ENCODE measurements at regions not wholly inside any gene's neighbourhood (a gene's known extent, or its start where the extent isn't known, plus 50 kb on each side); places are given as distances from the start of the nearest gene placed in this dataset.

DNA sequence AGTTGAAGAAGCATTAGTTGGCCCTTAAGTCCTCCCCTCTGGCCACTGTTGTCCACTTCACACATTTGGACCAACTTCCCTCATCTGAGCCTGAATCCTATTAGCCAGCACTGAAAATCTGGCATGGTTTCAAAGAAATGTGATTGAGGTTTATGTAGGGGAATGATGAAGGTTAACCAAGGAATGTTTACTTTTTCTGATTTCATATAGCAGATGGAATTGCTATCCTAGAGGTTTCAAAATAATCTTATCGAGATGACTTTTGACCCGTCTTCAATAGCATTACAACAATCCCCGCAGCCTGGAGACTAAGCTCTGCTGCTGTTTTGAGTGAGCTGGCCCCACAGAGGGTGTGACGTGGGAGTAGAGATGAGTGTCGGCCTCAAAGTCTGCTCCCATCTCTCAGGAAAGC lies 200.8 kb upstream of the IL12A start:
- WGBS: 57% methylated on average over 5 of the region's 5 CpGs
- intact Hi-C loops (cut with DNase I): no loop called here
- no peaks in the 10 kb centered on the region for H3K9me3 ChIP-seq
- H3K4me1 ChIP-seq (replicated peaks): no peaks in the 10 kb centered on the region
- TF ChIP-seq, protein P1, sequence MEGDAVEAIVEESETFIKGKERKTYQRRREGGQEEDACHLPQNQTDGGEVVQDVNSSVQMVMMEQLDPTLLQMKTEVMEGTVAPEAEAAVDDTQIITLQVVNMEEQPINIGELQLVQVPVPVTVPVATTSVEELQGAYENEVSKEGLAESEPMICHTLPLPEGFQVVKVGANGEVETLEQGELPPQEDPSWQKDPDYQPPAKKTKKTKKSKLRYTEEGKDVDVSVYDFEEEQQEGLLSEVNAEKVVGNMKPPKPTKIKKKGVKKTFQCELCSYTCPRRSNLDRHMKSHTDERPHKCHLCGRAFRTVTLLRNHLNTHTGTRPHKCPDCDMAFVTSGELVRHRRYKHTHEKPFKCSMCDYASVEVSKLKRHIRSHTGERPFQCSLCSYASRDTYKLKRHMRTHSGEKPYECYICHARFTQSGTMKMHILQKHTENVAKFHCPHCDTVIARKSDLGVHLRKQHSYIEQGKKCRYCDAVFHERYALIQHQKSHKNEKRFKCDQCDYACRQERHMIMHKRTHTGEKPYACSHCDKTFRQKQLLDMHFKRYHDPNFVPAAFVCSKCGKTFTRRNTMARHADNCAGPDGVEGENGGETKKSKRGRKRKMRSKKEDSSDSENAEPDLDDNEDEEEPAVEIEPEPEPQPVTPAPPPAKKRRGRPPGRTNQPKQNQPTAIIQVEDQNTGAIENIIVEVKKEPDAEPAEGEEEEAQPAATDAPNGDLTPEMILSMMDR (IDR thresholded peaks at IDR 0.05): no peak
- no peak for TF ChIP-seq POLR2AphosphoS5 (IDR thresholded peaks at IDR 0.05)
- no peak overlapping the region for H3K4me3 ChIP-seq
- peak overlapping the region in 1 of 2 donors; percentile 5 for H3K27ac ChIP-seq
- DNase-seq (ENCODE audit: low spot score): no peak
- H3K27me3 ChIP-seq (replicated peaks; ENCODE audit: insufficient read depth): no peaks in the 10 kb centered on the region
- no peaks in the 10 kb centered on the region for H3K36me3 ChIP-seq

DNA sequence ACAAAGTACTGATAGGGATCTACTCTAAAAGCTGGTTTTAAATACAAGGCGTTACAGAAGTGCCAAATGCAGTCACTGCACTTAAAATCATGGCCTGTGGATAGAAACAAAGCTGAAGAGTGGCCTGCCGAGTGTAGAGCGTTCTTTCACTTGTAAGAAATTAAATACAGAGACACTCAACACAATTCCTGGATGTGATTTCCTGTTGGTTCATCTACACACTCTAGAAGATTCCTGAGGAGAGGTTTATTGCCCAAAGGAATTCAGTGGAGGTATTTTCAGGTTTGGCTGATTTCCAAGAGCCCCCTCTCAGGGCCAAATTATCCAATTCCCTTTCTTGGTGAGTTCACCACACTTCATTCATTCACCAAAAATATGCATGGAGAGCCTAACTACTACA lies 200.3 kb upstream of the IL12A start:
- TF ChIP-seq, protein P1 (IDR thresholded peaks at IDR 0.05): no peak
- no peak for TF ChIP-seq POLR2A (IDR thresholded peaks at IDR 0.05)
- no peak for TF ChIP-seq POLR2AphosphoS5 (IDR thresholded peaks at IDR 0.05)
- H3K4me1 ChIP-seq (replicated peaks): no peaks in the 10 kb centered on the region
- H3K27me3 ChIP-seq (replicated peaks; ENCODE audit: insufficient read depth): no peaks in the 10 kb centered on the region
- H3K36me3 ChIP-seq: no peaks in the 10 kb centered on the region
- no peaks in the 10 kb centered on the region for H3K9me3 ChIP-seq
- DNase-seq (ENCODE audit: low spot score): no peak
- no peak overlapping the region for H3K4me3 ChIP-seq
- intact Hi-C loops (cut with DNase I): no loop called here
- peak overlapping the region in 1 of 2 donors; percentile 5 for H3K27ac ChIP-seq
- 28% methylated on average over 3 of the region's 3 CpGs for whole genome bisulfite sequencing

DNA sequence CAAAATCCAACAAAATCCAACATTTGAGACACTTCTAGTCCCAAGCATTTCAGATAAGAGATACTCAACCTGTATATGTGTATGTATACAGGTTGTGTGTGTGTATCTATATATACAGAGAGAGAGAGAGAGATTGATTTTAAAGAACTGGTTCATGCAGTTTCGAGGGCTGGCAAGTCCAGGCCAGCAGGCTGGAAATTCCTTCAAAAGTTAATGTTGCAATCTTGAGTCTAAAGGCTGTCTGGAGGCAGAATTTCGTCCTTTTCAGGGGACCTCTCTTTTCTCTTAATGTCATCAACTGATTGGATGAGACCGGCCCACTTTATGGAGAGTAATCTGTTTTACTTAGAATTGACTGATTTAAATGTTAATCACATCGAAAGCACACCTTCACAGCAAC lies 199.6 kb upstream of the IL12A start:
- Histone ChIP-seq H3K27ac (peak overlapping the region in 1 of 2 donors; percentile 9), H3K4me1 (replicated peaks) (no peaks in the 10 kb centered on the region), H3K27me3 (replicated peaks; ENCODE audit: insufficient read depth) (no peaks in the 10 kb centered on the region), H3K9me3 (no peaks in the 10 kb centered on the region), H3K36me3 (no peaks in the 10 kb centered on the region), H3K4me3 (no peak overlapping the region)
- WGBS: 52% methylated on average over 4 of the region's 4 CpGs
- peak; percentile 47 for DNase-seq (ENCODE audit: low spot score)
- intact Hi-C loops (cut with DNase I): no loop called here
- TF ChIP-seq POLR2AphosphoS5 (IDR thresholded peaks at IDR 0.05) (peak; percentile 55), POLR2A (IDR thresholded peaks at IDR 0.05) (no peak)

DNA sequence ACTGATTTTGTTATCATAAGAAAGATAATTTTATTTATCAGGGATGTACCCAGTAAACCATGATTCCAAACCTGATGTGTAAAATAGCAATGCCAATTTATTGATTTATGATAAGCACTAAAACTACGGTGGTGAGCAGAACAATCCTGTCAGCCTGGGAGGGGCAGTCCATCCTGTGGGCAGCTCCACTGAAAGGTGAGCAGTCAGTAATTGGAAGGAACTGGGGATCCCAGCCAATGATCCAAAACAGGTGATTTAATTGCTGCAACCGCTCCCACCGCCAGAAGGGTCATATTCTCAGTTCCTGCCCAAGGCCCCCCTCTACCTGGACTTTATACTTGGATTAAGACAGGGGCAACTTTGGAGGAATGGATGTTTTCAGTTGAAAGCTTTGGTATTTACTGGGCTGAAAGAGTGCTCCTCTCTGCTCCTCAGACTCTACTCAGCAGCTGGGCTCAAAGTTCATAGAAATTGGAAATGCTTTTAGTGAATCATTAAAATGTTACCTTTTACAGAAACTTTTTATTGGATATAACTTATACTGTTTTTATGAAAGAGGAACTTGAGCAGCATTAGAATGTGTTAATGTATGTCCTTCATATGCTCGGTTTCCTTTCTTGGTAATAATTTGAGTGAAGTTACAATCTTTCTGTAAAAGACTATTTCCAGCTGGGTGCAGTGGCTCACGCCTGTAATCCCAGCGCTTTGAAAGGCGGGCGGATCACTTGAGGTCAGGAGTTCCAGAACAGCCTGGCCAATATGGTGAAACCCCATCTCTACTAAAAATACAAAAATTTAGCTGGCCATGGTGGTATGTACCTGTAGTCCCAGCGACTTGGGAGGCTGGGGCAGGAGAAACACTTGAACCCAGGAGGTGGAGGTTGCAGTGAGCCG lies 198.6 kb upstream of the IL12A start:
- no peaks in the 10 kb centered on the region for H3K27me3 ChIP-seq (replicated peaks; ENCODE audit: insufficient read depth)
- H3K4me3 ChIP-seq: no peak overlapping the region
- H3K27ac ChIP-seq: no peak overlapping the region
- no peaks in the 10 kb centered on the region for H3K36me3 ChIP-seq
- H3K4me1 ChIP-seq (replicated peaks): no peaks in the 10 kb centered on the region
- H3K9me3 ChIP-seq: no peaks in the 10 kb centered on the region
- TF ChIP-seq POLR2A (IDR thresholded peaks at IDR 0.05): no peak
- TF ChIP-seq, protein P1 (IDR thresholded peaks at IDR 0.05): no peak
- no peak for TF ChIP-seq POLR2AphosphoS5 (IDR thresholded peaks at IDR 0.05)
- 75% methylated on average over 10 of the region's 10 CpGs for WGBS
- intact Hi-C loops (cut with DNase I): no loop called here
- DNase-seq (ENCODE audit: low spot score): no peak

DNA sequence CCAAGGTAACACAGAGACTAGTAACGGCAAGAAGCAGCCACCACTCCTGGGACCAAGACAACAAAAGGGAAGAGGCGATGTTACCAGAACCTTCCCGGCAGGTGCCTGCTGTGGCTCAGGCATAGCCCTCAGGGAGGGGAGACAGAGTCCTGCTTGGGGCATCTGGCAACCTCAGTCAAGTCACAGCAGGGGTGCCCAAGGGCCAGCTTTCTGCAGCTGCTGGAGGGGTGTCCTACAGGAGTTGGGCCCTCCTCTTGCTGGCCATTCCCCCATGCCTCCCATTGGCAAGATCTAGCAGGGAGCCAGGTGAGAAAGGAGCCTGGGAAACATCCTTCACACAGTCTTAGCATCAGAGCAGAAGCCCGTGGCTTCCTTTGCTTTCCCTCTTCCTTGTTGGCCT lies 197.3 kb upstream of the IL12A start:
- WGBS: 88% methylated on average over 4 of the region's 4 CpGs

More for the DNA sequence above, 197.3 kb upstream of the IL12A start:
- no peaks in the 10 kb centered on the region for H3K27me3 ChIP-seq (replicated peaks; ENCODE audit: insufficient read depth)
- no peak overlapping the region for H3K27ac ChIP-seq
- no peaks in the 10 kb centered on the region for H3K4me1 ChIP-seq (replicated peaks)
- H3K36me3 ChIP-seq: no peaks in the 10 kb centered on the region
- intact Hi-C loops (cut with DNase I): no loop called here
- no peak overlapping the region for H3K4me3 ChIP-seq
- no peaks in the 10 kb centered on the region for H3K9me3 ChIP-seq
- TF ChIP-seq POLR2AphosphoS5 (IDR thresholded peaks at IDR 0.05) (no peak), POLR2A (IDR thresholded peaks at IDR 0.05) (no peak)
- TF ChIP-seq, protein P1 (IDR thresholded peaks at IDR 0.05): no peak
- DNase-seq (ENCODE audit: low spot score): no peak
